Stimulated activated effector memory CD8-positive, alpha-beta T cell treated with anti-CD3 and anti-CD28 coated beads, Interleukin-12 subunit alpha, Interleukin-12 subunit beta, amount 100 ng/mL, for 72 hours (primary cell): ENCODE measurements at regions not wholly inside any gene's neighbourhood (a gene's known extent, or its start where the extent isn't known, plus 50 kb on each side); places are given as distances from the start of the nearest gene placed in this dataset.

ENCODE experiments used
- ATAC-seq: fragments of 150-1000 bp; cut with Tn5 transposase; 2 replicates; pipeline ENCODE4 v1.10.0; 2021
- DNase-seq, 2 donors: peaks; one replicate each; pipeline ENCODE4 v3.0.0; 2021 to 2022; ENCODE audit warnings: low spot score in 2 of 2
- H3K27ac Mint-ChIP-seq: one replicate; pipeline ENCODE4 v1.8.0; 2022; ENCODE audit warnings: mild to moderate bottlenecking, mixed read lengths
- H3K36me3 Mint-ChIP-seq: one replicate; pipeline ENCODE4 v1.8.0; 2022; ENCODE audit warnings: mild to moderate bottlenecking, mixed read lengths
- H3K4me1 Mint-ChIP-seq: one replicate; pipeline ENCODE4 v1.8.0; 2022; ENCODE audit warnings: mixed read lengths
- H3K4me3 Mint-ChIP-seq: one replicate; pipeline ENCODE4 v1.8.0; 2022; ENCODE audit warnings: mild to moderate bottlenecking, mixed read lengths
- H3K9me3 Mint-ChIP-seq: one replicate; pipeline ENCODE4 v1.8.0; 2022; ENCODE audit warnings: mixed read lengths

GRCh38 chr5:74069741-74070140 lies 443.7 kb downstream of the ARHGEF28 start:
- no peaks in the 10 kb centered on the region for H3K36me3 Mint-ChIP-seq
- H3K4me3 Mint-ChIP-seq, result no peak overlapping the region
- no peaks in the 10 kb centered on the region for H3K4me1 Mint-ChIP-seq
- no peaks in the 10 kb centered on the region for H3K9me3 Mint-ChIP-seq
- no peak overlapping the region for H3K27ac Mint-ChIP-seq
- DNase-seq (no peak), ATAC-seq (no peak)

GRCh38 chr5:74067748-74068541 lies 441.9 kb downstream of the ARHGEF28 start:
- DNase-seq (no peak), ATAC-seq (no peak)
- Mint-ChIP-seq H3K4me3 (no peak overlapping the region), H3K4me1 (no peaks in the 10 kb centered on the region), H3K27ac (no peak overlapping the region), H3K36me3 (no peaks in the 10 kb centered on the region), H3K9me3 (no peaks in the 10 kb centered on the region)

- no peak for DNase-seq
- ATAC-seq, result no peak
- H3K9me3 Mint-ChIP-seq, result no peaks in the 10 kb centered on the region
- no peak overlapping the region for H3K27ac Mint-ChIP-seq
- H3K4me1 Mint-ChIP-seq, result no peaks in the 10 kb centered on the region
- H3K36me3 Mint-ChIP-seq, result no peaks in the 10 kb centered on the region
- H3K4me3 Mint-ChIP-seq, result no peak overlapping the region
These were observed 438.9 kb downstream of the ARHGEF28 start for GRCh38 chr5:74064911-74065310.

GRCh38 chr5:74064225-74064624 lies 438.2 kb downstream of the ARHGEF28 start:
- no peak overlapping the region for H3K4me3 Mint-ChIP-seq

GRCh38 chr5:74063821-74064220 lies 437.8 kb downstream of the ARHGEF28 start:
- no peaks in the 10 kb centered on the region for H3K4me1 Mint-ChIP-seq
- no peak overlapping the region for H3K27ac Mint-ChIP-seq
- no peak overlapping the region for H3K4me3 Mint-ChIP-seq
- no peak for DNase-seq
- no peaks in the 10 kb centered on the region for H3K9me3 Mint-ChIP-seq
- no peaks in the 10 kb centered on the region for H3K36me3 Mint-ChIP-seq
- ATAC-seq, result no peak

More at GRCh38 chr5:74064225-74064624, 438.2 kb downstream of the ARHGEF28 start:
- ATAC-seq (no peak), DNase-seq (no peak)
- Mint-ChIP-seq H3K36me3 (no peaks in the 10 kb centered on the region), H3K4me1 (no peaks in the 10 kb centered on the region), H3K9me3 (no peaks in the 10 kb centered on the region), H3K27ac (no peak overlapping the region)

- DNase-seq (no peak), ATAC-seq (no peak)
- H3K4me3 Mint-ChIP-seq, result no peak overlapping the region
- H3K4me1 Mint-ChIP-seq, result no peaks in the 10 kb centered on the region
- no peaks in the 10 kb centered on the region for H3K9me3 Mint-ChIP-seq
- no peaks in the 10 kb centered on the region for H3K36me3 Mint-ChIP-seq
- no peak overlapping the region for H3K27ac Mint-ChIP-seq
These were observed 437.4 kb downstream of the ARHGEF28 start for GRCh38 chr5:74063346-74063745.

- Mint-ChIP-seq H3K36me3 (no peaks in the 10 kb centered on the region), H3K9me3 (no peaks in the 10 kb centered on the region), H3K27ac (no peak overlapping the region), H3K4me1 (no peaks in the 10 kb centered on the region), H3K4me3 (no peak overlapping the region)
- ATAC-seq (no peak), DNase-seq (no peak)
These were observed 435.3 kb downstream of the ARHGEF28 start for GRCh38 chr5:74061292-74061691.

GRCh38 chr5:74059706-74060105 lies 433.7 kb downstream of the ARHGEF28 start:
- DNase-seq (no peak), ATAC-seq (no peak)
- Mint-ChIP-seq H3K9me3 (no peaks in the 10 kb centered on the region), H3K27ac (no peak overlapping the region), H3K4me3 (no peak overlapping the region), H3K4me1 (no peaks in the 10 kb centered on the region), H3K36me3 (no peaks in the 10 kb centered on the region)

- H3K4me3 Mint-ChIP-seq, result no peak overlapping the region
- H3K36me3 Mint-ChIP-seq, result no peaks in the 10 kb centered on the region
- no peak overlapping the region for H3K27ac Mint-ChIP-seq
These were observed 430.8 kb downstream of the ARHGEF28 start for GRCh38 chr5:74056789-74057164.

GRCh38 chr5:74056107-74056788 lies 430.3 kb downstream of the ARHGEF28 start:
- ATAC-seq (no peak), DNase-seq (no peak)
- Mint-ChIP-seq H3K4me1 (no peaks in the 10 kb centered on the region), H3K4me3 (no peak overlapping the region), H3K36me3 (no peaks in the 10 kb centered on the region), H3K27ac (no peak overlapping the region), H3K9me3 (no peaks in the 10 kb centered on the region)

More at GRCh38 chr5:74056789-74057164, 430.8 kb downstream of the ARHGEF28 start:
- no peak for DNase-seq
- Mint-ChIP-seq H3K4me1 (no peaks in the 10 kb centered on the region), H3K9me3 (no peaks in the 10 kb centered on the region)
- no peak for ATAC-seq

GRCh38 chr5:74055486-74056106 lies 429.6 kb downstream of the ARHGEF28 start:
- Mint-ChIP-seq H3K4me1 (no peaks in the 10 kb centered on the region), H3K4me3 (no peak overlapping the region), H3K27ac (no peak overlapping the region), H3K36me3 (no peaks in the 10 kb centered on the region), H3K9me3 (no peaks in the 10 kb centered on the region)
- ATAC-seq (no peak), DNase-seq (no peak)

GRCh38 chr5:74054641-74055421 lies 428.8 kb downstream of the ARHGEF28 start:
- H3K4me3 Mint-ChIP-seq, result no peak overlapping the region
- no peaks in the 10 kb centered on the region for H3K36me3 Mint-ChIP-seq
- no peak for ATAC-seq
- no peak overlapping the region for H3K27ac Mint-ChIP-seq
- H3K9me3 Mint-ChIP-seq, result no peaks in the 10 kb centered on the region
- DNase-seq, result no peak
- no peaks in the 10 kb centered on the region for H3K4me1 Mint-ChIP-seq

GRCh38 chr5:74054139-74054538 lies 428.1 kb downstream of the ARHGEF28 start:
- H3K27ac Mint-ChIP-seq, result no peak overlapping the region
- H3K4me3 Mint-ChIP-seq, result no peak overlapping the region
- no peaks in the 10 kb centered on the region for H3K9me3 Mint-ChIP-seq
- no peaks in the 10 kb centered on the region for H3K4me1 Mint-ChIP-seq
- DNase-seq, result no peak
- no peaks in the 10 kb centered on the region for H3K36me3 Mint-ChIP-seq
- no peak for ATAC-seq

GRCh38 chr5:74052441-74053221 lies 426.6 kb downstream of the ARHGEF28 start:
- ATAC-seq (no peak), DNase-seq (no peak)
- Mint-ChIP-seq H3K4me3 (no peak overlapping the region), H3K36me3 (no peaks in the 10 kb centered on the region), H3K27ac (no peak overlapping the region), H3K4me1 (no peaks in the 10 kb centered on the region), H3K9me3 (no peaks in the 10 kb centered on the region)

GRCh38 chr5:74051076-74051475 lies 425.1 kb downstream of the ARHGEF28 start:
- Mint-ChIP-seq H3K36me3 (no peaks in the 10 kb centered on the region), H3K4me3 (no peak overlapping the region), H3K27ac (no peak overlapping the region), H3K4me1 (no peaks in the 10 kb centered on the region), H3K9me3 (no peaks in the 10 kb centered on the region)
- ATAC-seq (no peak), DNase-seq (no peak)
